ENCODE measurements at regions not wholly inside any gene's neighbourhood (a gene's known extent, or its start where the extent isn't known, plus 50 kb on each side); places are given as distances from the start of the nearest gene placed in this dataset.

- TF ChIP-seq ASH2L (IDR thresholded peaks at IDR 0.05; ENCODE audit: low read length): no peak
- no peak for TF ChIP-seq ATF3 (IDR thresholded peaks at IDR 0.05; ENCODE audit: insufficient read depth, low read depth, low read length)
- TF ChIP-seq E2F6 (IDR thresholded peaks at IDR 0.05): no peak
- no peak for TF ChIP-seq CHD7 (IDR thresholded peaks at IDR 0.05; ENCODE audit: insufficient replicate concordance, low read length)
- TF ChIP-seq POLR2AphosphoS5 (IDR thresholded peaks at IDR 0.05; ENCODE audit: low read depth, low read length): no peak
- no peak for TF ChIP-seq EP300 (IDR thresholded peaks at IDR 0.05; ENCODE audit: borderline replicate concordance in 1 of 2, low read depth in 2 of 2, low read length in 2 of 2)
Measured at GRCh38 chr6:170108890-170109587, 181.8 kb downstream of the DLL1 start (continued).

Measured in H1 (cell line).